Upper lobe of left lung (tissue), 4 donors: ENCODE measurements at regions not wholly inside any gene's neighbourhood (a gene's known extent, or its start where the extent isn't known, plus 50 kb on each side); places are given as distances from the start of the nearest gene placed in this dataset.

Experiments used
- CTCF ChIP-seq, 6 experiments: fragments of 450-650 bp in 4 of 6; fragments of 200-600 bp in 2 of 6; sonication (generic) in 2 of 6; IDR thresholded peaks; one replicate each; pipeline ENCODE4 v1.5.1; 2016 to 2019; ENCODE audit warnings: antibody characterized with exemption in 6 of 6
- EP300 ChIP-seq, 4 donors: sonication (generic); formaldehyde crosslinking; IDR thresholded peaks; one replicate each; pipeline ENCODE4 v1.5.1; 2017; ENCODE audit warnings: antibody characterized with exemption in 4 of 4, control low read depth in 2 of 4
- POLR2A ChIP-seq, 4 donors: fragments of 450-650 bp; IDR thresholded peaks; one replicate each; pipeline ENCODE4 v1.5.1; 2016 to 2017; ENCODE audit warnings: antibody characterized with exemption in 4 of 4, mild to moderate bottlenecking in 2 of 4
- POLR2AphosphoS5 ChIP-seq, 2 donors: sonication (generic); formaldehyde crosslinking; IDR thresholded peaks; one replicate each; pipeline ENCODE4 v1.5.1; 2017; ENCODE audit warnings: antibody characterized with exemption in 2 of 2

- TF ChIP-seq CTCF (IDR thresholded peaks at IDR 0.05) = no peak
- no peak for TF ChIP-seq POLR2AphosphoS5 (IDR thresholded peaks at IDR 0.05)
- TF ChIP-seq EP300 (IDR thresholded peaks at IDR 0.05) = no peak
- no peak for TF ChIP-seq POLR2A (IDR thresholded peaks at IDR 0.05)
Measured at GRCh38 chr7:112970771-112971170, 115.9 kb downstream of the GPR85 start.
